ENCODE measurements at regions not wholly inside any gene's neighbourhood (a gene's known extent, or its start where the extent isn't known, plus 50 kb on each side); places are given as distances from the start of the nearest gene placed in this dataset.

DNA sequence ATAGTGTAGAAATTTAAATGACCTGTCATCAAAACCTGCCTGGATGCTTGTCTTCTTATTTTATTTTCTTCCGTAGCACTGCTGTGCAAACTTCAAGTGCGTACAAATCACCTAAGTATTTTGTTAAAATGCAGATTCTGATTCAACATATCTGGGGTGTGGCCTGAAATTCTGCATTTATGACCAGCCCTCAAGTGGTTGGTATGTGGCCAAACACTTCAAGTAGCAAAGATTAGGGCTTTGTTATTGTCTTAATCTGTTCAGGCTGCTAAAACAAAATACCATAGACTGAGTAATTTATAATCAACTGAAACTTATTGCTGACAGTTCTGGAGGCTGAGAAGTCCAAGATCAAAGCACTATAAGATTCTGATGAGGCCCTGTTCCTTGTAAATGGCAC is 97.6 kb upstream of the LRRC3B start:
- DNase-seq, result no peak

DNA sequence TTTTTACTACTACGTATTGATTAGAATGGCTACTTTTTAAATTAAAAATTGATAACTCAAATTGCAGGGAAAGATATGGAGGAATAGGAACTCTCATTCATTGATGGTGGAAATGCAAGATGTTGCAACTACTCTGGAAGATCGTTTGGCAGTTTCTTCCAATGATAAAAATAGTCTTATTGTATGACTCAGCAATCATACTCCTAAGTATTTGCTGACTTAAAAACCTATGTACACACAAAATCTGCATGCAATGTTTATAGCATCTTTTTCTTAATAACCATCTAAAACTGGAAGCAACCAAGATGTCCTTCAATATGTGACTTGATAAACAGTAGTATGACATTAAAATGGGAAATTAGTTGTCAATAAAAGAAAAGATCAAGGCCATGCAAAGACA is 87.4 kb upstream of the LRRC3B start:
- DNase-seq, result no peak

DNA sequence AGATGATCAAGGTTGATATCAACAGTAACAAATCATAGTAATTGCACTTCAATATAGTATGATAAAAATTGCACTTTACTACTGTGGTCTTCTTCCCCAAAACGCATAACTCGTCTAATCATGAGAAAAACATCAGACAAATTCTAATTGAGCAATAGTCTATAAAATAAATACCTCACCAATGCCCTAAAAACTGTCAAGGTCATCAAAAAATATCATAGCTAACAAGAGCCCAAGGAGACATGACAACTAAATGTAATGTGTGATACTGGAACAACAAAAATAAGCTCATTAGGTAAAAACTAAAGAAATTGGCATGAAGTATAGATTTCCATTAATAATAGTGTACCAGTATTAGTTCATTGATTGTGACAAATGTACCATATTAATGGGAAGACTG is 85.6 kb upstream of the LRRC3B start:
- DNase-seq, result no peak

DNA sequence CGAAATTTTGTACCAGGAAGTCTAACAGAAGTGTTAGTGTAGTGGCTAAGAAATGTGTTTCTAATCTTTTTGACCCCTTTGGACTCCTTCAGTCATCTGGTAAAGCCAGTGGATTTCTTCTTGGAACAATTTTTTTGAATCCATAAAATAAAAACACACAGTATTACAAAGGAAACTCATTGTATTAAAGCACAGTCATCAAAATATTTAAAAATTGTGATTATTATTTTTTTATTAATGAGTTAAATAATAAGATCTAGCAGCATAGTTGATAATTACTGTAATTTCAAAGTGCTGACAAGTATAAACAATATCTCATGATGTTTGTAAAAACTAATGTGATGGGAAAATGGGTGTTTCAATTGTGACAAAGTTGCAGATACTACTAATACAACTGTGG is 72.2 kb upstream of the LRRC3B start:
- DNase-seq, result no peak

DNA sequence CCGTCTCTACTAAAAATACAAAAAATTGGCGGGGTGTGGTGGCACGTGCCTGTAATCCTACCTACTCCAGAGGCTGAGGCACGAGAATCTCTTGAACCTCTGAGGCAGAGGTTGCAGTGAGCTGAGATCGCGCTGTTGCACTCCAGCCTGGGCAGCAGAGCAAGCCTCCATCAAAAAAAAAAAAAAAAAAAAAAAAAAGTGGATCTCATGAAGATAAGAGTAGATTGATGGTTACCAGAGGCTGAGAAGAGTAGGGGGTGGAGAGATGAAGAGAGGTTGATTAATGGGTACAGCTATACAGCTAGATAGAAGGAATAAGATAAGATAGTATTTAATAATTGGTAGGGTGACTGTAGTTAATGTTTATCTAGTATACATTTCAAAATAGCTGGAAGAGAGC is 65.9 kb upstream of the LRRC3B start:
- DNase-seq, result no peak

DNA sequence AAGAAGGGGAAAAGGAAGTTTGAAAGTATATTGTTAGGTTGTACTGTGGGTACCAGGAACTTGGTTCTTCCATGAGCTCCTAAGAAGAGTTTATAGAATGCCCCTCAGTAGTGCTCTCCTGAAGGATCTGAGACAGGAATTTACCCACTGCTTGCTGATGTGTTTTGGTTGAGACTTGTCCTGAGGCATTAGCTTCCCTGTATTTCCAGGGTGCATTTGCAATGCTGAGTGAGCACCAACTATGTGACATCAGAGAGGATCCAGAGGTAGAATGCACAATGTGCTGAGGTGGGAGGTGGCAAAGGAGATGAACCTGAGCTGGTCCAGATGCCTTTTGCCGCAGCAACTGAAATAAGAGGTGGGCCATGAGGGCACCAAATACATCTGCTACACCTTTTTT is 64.3 kb upstream of the LRRC3B start:
- no peak for DNase-seq

DNA sequence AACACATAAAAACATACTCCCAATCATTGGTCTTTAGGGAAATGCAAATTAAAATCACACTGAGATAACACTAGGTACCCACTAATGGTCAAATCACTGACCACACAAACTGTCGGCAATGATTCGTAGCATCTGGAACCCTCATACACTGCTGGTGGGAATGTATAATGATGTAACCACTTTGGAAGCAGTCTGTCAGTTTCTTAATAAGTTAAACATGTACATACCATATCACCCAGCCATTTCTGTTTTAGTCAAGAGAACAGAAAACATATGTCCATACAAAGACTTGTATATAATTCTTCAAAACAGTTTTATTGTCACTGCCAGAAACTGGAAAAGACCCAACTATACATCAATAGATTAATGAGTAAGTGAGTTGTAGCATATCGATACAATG is 63.3 kb upstream of the LRRC3B start:
- peak; percentile 89 for DNase-seq

DNA sequence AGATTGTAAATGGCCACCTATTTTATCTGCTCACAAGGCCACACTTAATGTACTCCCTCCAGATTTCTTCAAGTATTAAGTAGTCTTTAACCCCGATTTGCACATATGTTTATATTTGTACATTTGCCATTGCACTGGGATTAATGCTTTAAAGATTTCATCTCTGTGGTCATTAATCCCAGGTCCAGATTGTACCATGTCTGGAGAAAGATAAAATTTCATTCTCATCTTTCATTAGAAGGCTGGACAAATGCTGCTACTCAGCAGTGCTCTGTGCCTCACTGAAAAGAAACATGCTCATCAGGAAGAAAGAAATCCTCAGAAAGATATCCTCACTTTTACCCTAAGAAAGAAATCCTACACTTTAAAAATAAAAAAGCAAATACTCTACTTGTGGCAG is 62.5 kb upstream of the LRRC3B start:
- DNase-seq, result no peak

DNA sequence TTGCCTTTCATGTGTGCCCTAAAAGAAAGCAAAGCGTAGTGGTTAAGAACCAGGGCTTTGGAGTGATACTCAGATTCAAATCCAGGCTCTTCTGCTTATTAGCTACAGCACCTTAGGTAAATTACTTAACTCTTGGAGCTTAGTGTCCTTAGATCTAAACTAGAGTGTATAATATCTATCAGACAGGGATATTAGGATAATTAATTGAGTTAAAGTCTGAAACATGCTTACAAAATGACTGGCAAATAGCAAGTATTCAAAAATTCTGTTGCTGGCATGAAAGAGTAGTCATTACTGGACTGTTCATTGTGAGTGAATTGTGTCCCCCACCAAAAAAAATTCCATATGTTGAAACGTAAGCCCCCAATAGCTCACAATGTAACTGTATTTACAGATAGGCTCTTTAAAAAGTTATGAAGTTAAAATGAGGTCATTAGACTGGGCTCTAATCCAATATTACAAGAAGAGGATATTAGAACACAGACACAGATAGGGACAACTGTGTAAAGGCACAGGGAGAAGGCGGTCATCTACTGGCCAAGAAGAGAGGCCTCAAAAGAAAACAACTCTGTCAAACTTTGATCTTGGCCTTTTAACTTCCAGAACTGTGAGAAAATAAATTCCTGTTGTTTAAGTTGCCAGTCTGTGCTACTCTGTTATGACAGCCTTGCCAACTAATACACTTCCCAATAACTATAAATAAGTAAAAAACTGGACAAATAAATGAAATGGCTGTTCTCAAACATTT is 60.4 kb upstream of the LRRC3B start:
- no peak for DNase-seq

Data from skin of body (tissue), 1 donor.